Fibroblast of lung (primary cell): ENCODE measurements at regions not wholly inside any gene's neighbourhood (a gene's known extent, or its start where the extent isn't known, plus 50 kb on each side); places are given as distances from the start of the nearest gene placed in this dataset.

Experiments
- CTCF ChIP-seq, 2 donors: IDR thresholded peaks in 1 of 2; conservative IDR thresholded peaks in 1 of 2; 1 replicate in 1 of 2; 2 replicates in 1 of 2; pipeline ENCODE4 v1.5.1; 2011 to 2012; ENCODE audit warnings: low read length in 2 of 2, control low read depth in 1 of 2, inconsistent platforms in 1 of 2, low read depth in 1 of 2, mild to moderate bottlenecking in 1 of 2
- EZH2 ChIP-seq: IDR thresholded peaks from 2 replicates; pipeline ENCODE4 v1.5.1; 2012; ENCODE audit warnings: low read length, control low read depth, mild to moderate bottlenecking; ENCODE audit errors: missing control alignments

- TF ChIP-seq CTCF (conservative IDR thresholded peaks at IDR 0.05 in 1 of 2, IDR thresholded peaks at IDR 0.05 in 1 of 2; ENCODE audit: low read depth in 1 of 2, low read length in 2 of 2) = no peak
- no peak for TF ChIP-seq EZH2
Observed at GRCh38 chr3:94356581-94356980, 293.7 kb downstream of the NSUN3 start.
